Osteoblast (primary cell): ENCODE measurements at regions not wholly inside any gene's neighbourhood (a gene's known extent, or its start where the extent isn't known, plus 50 kb on each side); places are given as distances from the start of the nearest gene placed in this dataset.

Experiments used
- DNase-seq: peaks from one replicate; pipeline ENCODE4 v3.0.0; 2011; ENCODE audit warnings: low spot score, mixed read lengths; ENCODE audit not compliant: insufficient read length; ENCODE audit errors: missing footprints
- H2AFZ ChIP-seq: 2 replicates; pipeline ENCODE4 v1.6.0; 2011; ENCODE audit warnings: mild to moderate bottlenecking, low read length
- H3K27ac ChIP-seq: 2 replicates; pipeline ENCODE4 v1.5.1; 2011; ENCODE audit warnings: mild to moderate bottlenecking, low read depth, low read length, moderate library complexity
- H3K27me3 ChIP-seq: 2 replicates; pipeline ENCODE4 v1.6.0; 2012; ENCODE audit warnings: mild to moderate bottlenecking, control low read depth, inconsistent platforms, low read length, moderate library complexity; ENCODE audit not compliant: insufficient read depth
- H3K36me3 ChIP-seq: 2 replicates; pipeline ENCODE4 v1.5.1; 2011; ENCODE audit warnings: mild to moderate bottlenecking, low read length, control low read depth, moderate library complexity; ENCODE audit not compliant: insufficient read depth
- H3K4me1 ChIP-seq: 2 replicates; pipeline ENCODE4 v1.5.1; 2011; ENCODE audit warnings: mild to moderate bottlenecking, low read length, control low read depth, moderate library complexity; ENCODE audit not compliant: insufficient read depth
- H3K4me2 ChIP-seq: 2 replicates; pipeline ENCODE4 v1.6.0; 2011; ENCODE audit warnings: mild to moderate bottlenecking, low read length; ENCODE audit not compliant: insufficient read depth
- H3K4me3 ChIP-seq: fragments of 200-600 bp; sonication (generic); 3 replicates; pipeline ENCODE4 v1.5.1; 2012; ENCODE audit warnings: mild to moderate bottlenecking, low read length, inconsistent platforms; ENCODE audit not compliant: insufficient read depth
- H3K79me2 ChIP-seq: 2 replicates; pipeline ENCODE4 v1.6.0; 2012; ENCODE audit warnings: mild to moderate bottlenecking, low read length, control low read depth, inconsistent platforms; ENCODE audit not compliant: insufficient read depth
- H3K9me3 ChIP-seq: 2 replicates; pipeline ENCODE4 v1.5.1; 2011; ENCODE audit warnings: low read depth, low read length, control low read depth
- H4K20me1 ChIP-seq: 2 replicates; pipeline ENCODE4 v1.6.0; 2012; ENCODE audit warnings: mild to moderate bottlenecking, low read length, control low read depth; ENCODE audit not compliant: insufficient read depth
- TF ChIP-seq, protein P1 (sequence below): IDR thresholded peaks from 2 replicates; pipeline ENCODE4 v1.5.1; 2011; ENCODE audit warnings: mild to moderate bottlenecking, low read depth, low read length, moderate library complexity; ENCODE audit errors: extremely low read depth

DNA sequence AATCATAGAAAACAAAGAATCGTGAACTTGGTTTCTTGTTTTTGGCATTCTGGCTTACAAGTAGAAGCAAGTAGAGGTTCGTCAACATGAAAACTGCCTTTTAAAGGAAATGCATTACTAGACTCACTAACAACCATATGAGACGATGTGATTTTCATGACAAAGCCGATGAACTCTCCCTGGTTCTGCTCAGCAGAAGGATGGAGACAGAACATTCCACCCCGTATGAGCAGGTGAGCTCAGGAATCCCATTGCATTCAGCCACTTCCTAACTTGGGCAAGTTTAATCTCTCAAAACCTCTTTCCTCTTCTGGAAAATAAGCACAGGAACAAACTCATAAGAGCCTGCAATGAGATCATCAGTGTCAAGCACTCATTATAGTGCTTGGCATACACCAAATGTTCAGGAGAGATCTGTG, 57.4 kb upstream of the SVIL start:
- peaks cover 23% of the 10 kb centered on the region for H3K4me1 ChIP-seq
- TF ChIP-seq, protein P1, sequence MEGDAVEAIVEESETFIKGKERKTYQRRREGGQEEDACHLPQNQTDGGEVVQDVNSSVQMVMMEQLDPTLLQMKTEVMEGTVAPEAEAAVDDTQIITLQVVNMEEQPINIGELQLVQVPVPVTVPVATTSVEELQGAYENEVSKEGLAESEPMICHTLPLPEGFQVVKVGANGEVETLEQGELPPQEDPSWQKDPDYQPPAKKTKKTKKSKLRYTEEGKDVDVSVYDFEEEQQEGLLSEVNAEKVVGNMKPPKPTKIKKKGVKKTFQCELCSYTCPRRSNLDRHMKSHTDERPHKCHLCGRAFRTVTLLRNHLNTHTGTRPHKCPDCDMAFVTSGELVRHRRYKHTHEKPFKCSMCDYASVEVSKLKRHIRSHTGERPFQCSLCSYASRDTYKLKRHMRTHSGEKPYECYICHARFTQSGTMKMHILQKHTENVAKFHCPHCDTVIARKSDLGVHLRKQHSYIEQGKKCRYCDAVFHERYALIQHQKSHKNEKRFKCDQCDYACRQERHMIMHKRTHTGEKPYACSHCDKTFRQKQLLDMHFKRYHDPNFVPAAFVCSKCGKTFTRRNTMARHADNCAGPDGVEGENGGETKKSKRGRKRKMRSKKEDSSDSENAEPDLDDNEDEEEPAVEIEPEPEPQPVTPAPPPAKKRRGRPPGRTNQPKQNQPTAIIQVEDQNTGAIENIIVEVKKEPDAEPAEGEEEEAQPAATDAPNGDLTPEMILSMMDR = no peak

DNA sequence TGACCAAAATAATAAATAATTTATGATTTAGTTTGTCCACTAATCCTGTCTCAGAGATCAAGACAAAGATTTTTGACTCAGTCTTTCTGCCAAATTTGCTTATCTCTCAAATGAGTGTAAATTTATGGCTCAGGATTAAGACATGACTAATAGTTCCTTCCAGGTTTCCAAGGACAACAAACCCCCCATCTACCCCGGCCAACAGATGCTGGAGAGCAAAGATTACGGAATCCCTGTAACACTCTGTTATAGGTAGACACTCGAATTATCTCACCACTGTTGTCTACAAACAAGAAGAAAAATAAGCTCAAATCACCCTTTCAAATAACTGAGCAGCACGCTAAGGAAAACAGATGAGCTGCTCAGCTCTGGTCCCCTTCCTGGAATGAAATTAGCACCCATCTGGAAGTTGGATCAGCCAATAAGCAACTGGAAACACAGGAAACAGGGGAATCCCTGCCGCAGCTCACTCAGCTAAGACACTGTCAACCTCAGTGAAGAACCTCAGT, 56.8 kb upstream of the SVIL start:
- peaks cover 2% of the 10 kb centered on the region for H4K20me1 ChIP-seq
- no peaks in the 10 kb centered on the region for H3K9me3 ChIP-seq
- peak overlapping the region; percentile 5 for H2AFZ ChIP-seq
- TF ChIP-seq, protein P1 = no peak
- H3K4me1 ChIP-seq = peaks cover 23% of the 10 kb centered on the region
- H3K27ac ChIP-seq = peak overlapping the region; percentile 41
- peaks cover 8% of the 10 kb centered on the region for H3K79me2 ChIP-seq
- H3K36me3 ChIP-seq = no peaks in the 10 kb centered on the region
- no peaks in the 10 kb centered on the region for H3K27me3 ChIP-seq
- peak overlapping the region; percentile 66 for H3K4me2 ChIP-seq
- H3K4me3 ChIP-seq = peak overlapping the region; percentile 14
- DNase-seq = peak; percentile 89

More for the DNA sequence above, 57.4 kb upstream of the SVIL start:
- Histone ChIP-seq H3K4me3 (peak overlapping the region; percentile 14), H3K9me3 (no peaks in the 10 kb centered on the region), H2AFZ (peak overlapping the region; percentile 5), H3K4me2 (peak overlapping the region; percentile 66), H4K20me1 (peaks cover 2% of the 10 kb centered on the region), H3K36me3 (no peaks in the 10 kb centered on the region), H3K27ac (peak overlapping the region; percentile 41), H3K79me2 (peaks cover 8% of the 10 kb centered on the region), H3K27me3 (no peaks in the 10 kb centered on the region)
- peak; percentile 83 for DNase-seq

DNA sequence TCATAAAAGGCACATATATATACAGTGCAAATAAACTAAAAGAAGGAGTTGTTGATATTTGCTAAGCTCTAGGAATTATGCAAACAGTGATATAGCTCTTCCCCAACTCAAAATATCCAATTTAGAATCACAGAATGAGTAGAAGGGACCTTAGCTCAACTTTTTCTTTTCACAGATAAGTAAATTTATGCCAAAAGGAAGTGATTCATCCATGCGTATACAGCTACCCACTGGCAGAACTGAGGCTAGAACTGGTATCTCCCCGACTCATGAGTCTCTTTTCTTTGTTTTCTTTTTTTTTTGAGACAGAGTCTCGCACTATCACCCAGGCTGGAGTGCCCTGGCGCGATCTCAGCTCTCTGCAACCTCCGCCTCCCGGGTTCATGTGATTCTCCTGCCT, 54.2 kb upstream of the SVIL start:
- H2AFZ ChIP-seq = no peak overlapping the region
- H3K36me3 ChIP-seq = no peaks in the 10 kb centered on the region
- TF ChIP-seq, protein P1 = no peak
- peaks cover 2% of the 10 kb centered on the region for H4K20me1 ChIP-seq
- H3K27me3 ChIP-seq = no peaks in the 10 kb centered on the region
- peak; percentile 94 for DNase-seq
- no peaks in the 10 kb centered on the region for H3K9me3 ChIP-seq
- H3K4me3 ChIP-seq = no peak overlapping the region
- H3K4me1 ChIP-seq = peaks cover 23% of the 10 kb centered on the region
- peaks cover 8% of the 10 kb centered on the region for H3K79me2 ChIP-seq
- H3K27ac ChIP-seq = no peak overlapping the region
- peak overlapping the region; percentile 63 for H3K4me2 ChIP-seq

DNA sequence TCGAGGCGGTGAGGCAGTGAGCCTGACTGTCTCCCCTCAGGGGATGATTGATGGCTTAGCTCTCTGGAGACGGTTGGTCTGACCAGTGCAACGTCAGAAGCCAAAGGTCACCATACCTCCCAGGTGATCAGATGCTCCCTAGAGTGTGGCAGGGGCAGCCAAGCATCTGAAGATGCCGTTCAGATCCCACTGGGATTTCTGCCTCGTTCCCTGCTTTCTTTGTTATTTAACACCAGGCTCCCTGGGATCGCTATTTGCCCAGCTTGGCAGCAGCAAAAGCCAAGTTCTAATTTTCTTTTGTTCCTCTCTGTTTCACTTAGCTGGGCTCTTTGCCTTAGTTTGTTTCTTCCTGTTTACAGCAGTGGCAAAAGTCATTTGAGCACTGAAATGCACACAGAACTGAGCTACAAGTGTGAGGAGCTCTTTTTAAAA, 53.5 kb upstream of the SVIL start:
- DNase-seq = no peak
- H3K4me2 ChIP-seq = peak overlapping the region; percentile 63
- no peak overlapping the region for H3K27ac ChIP-seq

More for the DNA sequence above, 53.5 kb upstream of the SVIL start:
- no peaks in the 10 kb centered on the region for H3K27me3 ChIP-seq
- H3K36me3 ChIP-seq = no peaks in the 10 kb centered on the region
- peaks cover 8% of the 10 kb centered on the region for H3K79me2 ChIP-seq
- no peaks in the 10 kb centered on the region for H4K20me1 ChIP-seq
- H3K9me3 ChIP-seq = no peaks in the 10 kb centered on the region
- no peak overlapping the region for H2AFZ ChIP-seq
- peak overlapping the region; percentile 24 for H3K4me3 ChIP-seq
- H3K4me1 ChIP-seq = peaks cover 23% of the 10 kb centered on the region
- TF ChIP-seq, protein P1 = no peak
